K562 (cell line): ENCODE measurements at regions not wholly inside any gene's neighbourhood (a gene's known extent, or its start where the extent isn't known, plus 50 kb on each side); places are given as distances from the start of the nearest gene placed in this dataset.

ENCODE experiments used
- ATAC-seq: fragments of 200-7000 bp; cut with Tn5 transposase; 3 replicates; pipeline ENCODE4 v1.9.1; 2020; ENCODE audit warnings: moderate library complexity
- BruUV-seq: library from RNA; stranded (reverse); fragments of 400-500 nt; replicated peaks from 2 replicates; lab custom pipeline; 2021; lab: Mats Ljungman, UMichigan
- CTCF ChIA-PET: fragments of 300-600 bp; formaldehyde crosslinking; extraction: SDS; loops from one replicate; lab custom pipeline; 2021; ENCODE audit warnings: low intra/inter-chr PET ratio; lab: Yijun Ruan, JAX
- POLR2A ChIA-PET: fragments of 300-600, 350-650 bp; sonication (Branson Sonifier 250); formaldehyde crosslinking; extraction: SDS; loops from one replicate; lab custom pipeline; 2021; ENCODE audit warnings: antibody characterized with exemption, inconsistent platforms; lab: Yijun Ruan, JAX
- DNase-seq, 4 experiments: peaks; one replicate each; pipeline versions ENCODE4 v3.0.0 to v3.0.0-alpha.2; 2011 to 2018; ENCODE audit warnings: low spot score in 3 of 4, mixed read lengths in 3 of 4; ENCODE audit errors: extremely low read depth in 1 of 4
- FAIRE-seq: peaks from 2 replicates; lab custom pipeline; 2011; peaks lifted over from hg19 to GRCh38; lab: Jason Lieb, UNC
- H2AFZ ChIP-seq: 2 replicates; pipeline ENCODE4 v1.6.0; 2011; ENCODE audit warnings: low read depth, low read length, control low read depth, inconsistent platforms
- H3K27ac ChIP-seq: fragments of 200-600 bp; 3 replicates; pipeline ENCODE4 v1.8.0; 2011; ENCODE audit warnings: low read depth, mild to moderate bottlenecking, control low read depth, inconsistent platforms, low read length, moderate library complexity, mixed read lengths; ENCODE audit errors: extremely low read depth
- H3K27me3 ChIP-seq, 2 experiments: fragments of 300-600 bp in 1 of 2; 2 replicates in 1 of 2; 3 replicates in 1 of 2; pipeline versions ENCODE4 v1.6.0 to v1.8.0; 2011; ENCODE audit warnings: inconsistent platforms in 2 of 2, low read length in 2 of 2, mild to moderate bottlenecking in 1 of 2, mixed read lengths in 1 of 2, moderate library complexity in 1 of 2; ENCODE audit not compliant: control insufficient read depth in 2 of 2, insufficient read depth in 2 of 2
- H3K36me3 ChIP-seq: fragments of 300-600 bp; 3 replicates; pipeline ENCODE4 v1.8.0; 2011; ENCODE audit warnings: mild to moderate bottlenecking, low read length, inconsistent platforms; ENCODE audit not compliant: control insufficient read depth, insufficient read depth
- H3K4me1 ChIP-seq, 2 experiments: fragments of 200-600 bp in 1 of 2; replicated peaks in 1 of 2; 2 replicates in 1 of 2; 3 replicates in 1 of 2; pipeline versions ENCODE4 v1.5.1 to v1.8.0; 2011; ENCODE audit warnings: inconsistent platforms in 2 of 2, low read length in 2 of 2, mild to moderate bottlenecking in 1 of 2, mixed read lengths in 1 of 2, moderate library complexity in 1 of 2; ENCODE audit not compliant: control insufficient read depth in 2 of 2, insufficient read depth in 2 of 2
- H3K4me2 ChIP-seq: 2 replicates; pipeline ENCODE4 v1.6.1; 2011; ENCODE audit warnings: low read length, control low read depth, inconsistent platforms, mixed read lengths; ENCODE audit not compliant: insufficient read depth
- H3K4me3 ChIP-seq: fragments of 200-600 bp; sonication (generic), shearing (Covaris generic); 2 replicates; pipeline ENCODE4 v1.5.1; 2016; ENCODE audit warnings: control low read depth, inconsistent platforms
- H3K79me2 ChIP-seq: fragments of 200-600 bp; 3 replicates; pipeline ENCODE4 v1.8.0; 2011; ENCODE audit warnings: low read length, inconsistent platforms; ENCODE audit not compliant: control insufficient read depth, insufficient read depth
- H3K9ac ChIP-seq, 2 experiments: 2 replicates each; pipeline versions ENCODE4 v1.6.0 to v1.6.1; 2011; ENCODE audit warnings: low read depth in 2 of 2, low read length in 2 of 2, control low read depth in 1 of 2, inconsistent platforms in 1 of 2, mild to moderate bottlenecking in 1 of 2, mixed read lengths in 1 of 2; ENCODE audit not compliant: insufficient read depth in 1 of 2
- H3K9me1 ChIP-seq: one replicate; pipeline ENCODE4 v1.6.0; 2011; ENCODE audit warnings: inconsistent platforms, mild to moderate bottlenecking, low read length, moderate library complexity; ENCODE audit not compliant: control insufficient read depth, insufficient read depth
- H3K9me3 ChIP-seq: replicated peaks from 2 replicates; pipeline ENCODE4 v1.5.1; 2011; ENCODE audit warnings: low read depth, low read length, inconsistent platforms; ENCODE audit not compliant: control insufficient read depth, insufficient read depth
- H4K20me1 ChIP-seq: replicated peaks from 2 replicates; pipeline ENCODE4 v1.6.1; 2011; ENCODE audit warnings: low read length, inconsistent platforms, mixed read lengths; ENCODE audit not compliant: control insufficient read depth, insufficient read depth
- E4F1 ChIP-seq: fragments of 250-450 bp; sonication (Bioruptor Pico); IDR thresholded peaks from 2 replicates; pipeline ENCODE4 v1.5.0; 2021; ENCODE audit warnings: mild to moderate bottlenecking, borderline replicate concordance
- ILK ChIP-seq: fragments of 450-650 bp; IDR thresholded peaks from 2 replicates; pipeline ENCODE4 v1.6.1; 2016; ENCODE audit warnings: missing genetic modification characterization, low read depth, mild to moderate bottlenecking, missing compliant biosample characterization, moderate library complexity, borderline replicate concordance
- LEF1 ChIP-seq: fragments of 450-650 bp; IDR thresholded peaks from 2 replicates; pipeline ENCODE4 v1.6.1; 2016; ENCODE audit warnings: mild to moderate bottlenecking
- MECOM ChIP-seq: fragments of 250-450 bp; sonication (Bioruptor Pico); IDR thresholded peaks from 2 replicates; pipeline ENCODE4 v1.8.0; 2022; ENCODE audit warnings: inconsistent platforms
- MTA1 ChIP-seq: fragments of 450-650 bp; IDR thresholded peaks from 2 replicates; pipeline ENCODE4 v1.6.1; 2017; ENCODE audit warnings: borderline replicate concordance
- POLR2AphosphoS5 ChIP-seq: IDR thresholded peaks from 2 replicates; pipeline ENCODE4 v1.6.1; 2011; ENCODE audit warnings: mild to moderate bottlenecking, low read depth, low read length, moderate library complexity; ENCODE audit not compliant: control insufficient read depth, insufficient read depth
- RBFOX2 ChIP-seq: fragments of 200-400 bp; formaldehyde crosslinking; IDR thresholded peaks from 2 replicates; pipeline ENCODE4 v1.6.1; 2017; ENCODE audit warnings: low read depth, mild to moderate bottlenecking, low read length, moderate library complexity
- YBX1 ChIP-seq: fragments of 450-650 bp; IDR thresholded peaks from 2 replicates; pipeline ENCODE4 v1.7.1; 2016; ENCODE audit warnings: mild to moderate bottlenecking
- ZBTB43 ChIP-seq: sonication (generic); formaldehyde crosslinking; IDR thresholded peaks from 2 replicates; pipeline ENCODE4 v1.8.0; 2023; ENCODE audit warnings: mild to moderate bottlenecking, missing genetic modification reagents
- ZNF76 ChIP-seq: fragments of 250-450 bp; sonication (Bioruptor Pico); IDR thresholded peaks from 2 replicates; pipeline ENCODE4 v1.4.0; 2020; ENCODE audit warnings: mild to moderate bottlenecking, moderate library complexity, borderline replicate concordance
- WGBS: fragments of 100-300 bp; shearing (Covaris generic); methylation state at CpG from one replicate; pipeline ENCODE4 v1.1.6; 2016; ENCODE audit warnings: low coverage, mixed read lengths; ENCODE audit not compliant: insufficient coverage; ENCODE audit errors: missing lambda C conversion rate; 5-methylcytosine and 5-hydroxymethylcytosine counted together
- in situ Hi-C: fragments of 300-500 bp; cut with MboI; formaldehyde crosslinking; loops from 4 replicates; pipeline ENCODE4 v1.15.0; 2018; ENCODE audit warnings: inconsistent platforms, mixed read lengths
- intact Hi-C: fragments of 100-400 bp; cut with micrococcal nuclease; formaldehyde crosslinking; loops from 2 replicates; pipeline ENCODE4 v1.14.2; 2022

GRCh38 chr2:41750829-41751228 is 297.0 kb upstream of the PKDCC start:
- no peak overlapping the region for H3K27ac ChIP-seq
- H3K9ac ChIP-seq, result no peak overlapping the region
- no peaks in the 10 kb centered on the region for H3K27me3 ChIP-seq
- no peak overlapping the region for H3K4me2 ChIP-seq
- intact Hi-C loops (no loop called here), in situ Hi-C loops (no loop called here)
- ATAC-seq (no peak), DNase-seq (no peak), FAIRE-seq (no peak)
- ChIA-PET CTCF (no interaction called here), POLR2A (no interaction called here)
- H2AFZ ChIP-seq, result no peak overlapping the region
- no peaks in the 10 kb centered on the region for H3K36me3 ChIP-seq
- H3K4me1 ChIP-seq, result no peaks in the 10 kb centered on the region
- H4K20me1 ChIP-seq, result no peaks in the 10 kb centered on the region
- TF ChIP-seq MECOM (CRISPR knock-in tag) (no peak), YBX1 (no peak), ZBTB43 (CRISPR knock-in tag) (no peak), MTA1 (no peak), ZNF76 (no peak), E4F1 (CRISPR knock-in tag) (no peak), POLR2AphosphoS5 (no peak), LEF1 (no peak), ILK (no peak), RBFOX2 (no peak)
- H3K9me3 ChIP-seq, result no peaks in the 10 kb centered on the region
- H3K9me1 ChIP-seq, result no peaks in the 10 kb centered on the region
- no peak overlapping the region for H3K4me3 ChIP-seq
- BruUV-seq, result no TSS peak
- WGBS, result 0% methylated on average over 3 of the region's 3 CpGs
- no peaks in the 10 kb centered on the region for H3K79me2 ChIP-seq
